Stimulated activated memory B cell treated with anti-CD40 and anti-IgM and Interleukin-4, amounts not matched to agents 10 μg/mL and 1 μg/mL and 100 μg/mL, for 72 hours (primary cell): ENCODE measurements at regions not wholly inside any gene's neighbourhood (a gene's known extent, or its start where the extent isn't known, plus 50 kb on each side); places are given as distances from the start of the nearest gene placed in this dataset.
A peak's percentile ranks its signal among the peaks of the same experiment; 100 is the strongest.

Source experiments
- ATAC-seq: fragments of 150-1000 bp; cut with Tn5 transposase; 2 replicates; pipeline ENCODE4 v1.10.0; 2021
- H3K27ac Mint-ChIP-seq: one replicate; pipeline ENCODE4 v1.8.0; 2022; ENCODE audit warnings: mild to moderate bottlenecking, mixed read lengths
- H3K27me3 Mint-ChIP-seq: one replicate; pipeline ENCODE4 v1.8.0; 2022; ENCODE audit warnings: mixed read lengths
- H3K36me3 Mint-ChIP-seq: one replicate; pipeline ENCODE4 v1.8.0; 2022; ENCODE audit warnings: mixed read lengths
- H3K4me1 Mint-ChIP-seq: one replicate; pipeline ENCODE4 v1.8.0; 2022; ENCODE audit warnings: mixed read lengths
- H3K4me3 Mint-ChIP-seq: one replicate; pipeline ENCODE4 v1.8.0; 2022; ENCODE audit warnings: mild to moderate bottlenecking, moderate library complexity, mixed read lengths
- H3K9me3 Mint-ChIP-seq: one replicate; pipeline ENCODE4 v1.8.0; 2022; ENCODE audit warnings: mixed read lengths

GRCh38 chr20:18983796-18984195, 170.2 kb downstream of the SCP2D1 start:
- no peaks in the 10 kb centered on the region for H3K4me1 Mint-ChIP-seq
- H3K36me3 Mint-ChIP-seq: no peaks in the 10 kb centered on the region

GRCh38 chr20:18984238-18985200, 170.9 kb downstream of the SCP2D1 start:
- H3K4me3 Mint-ChIP-seq: no peak overlapping the region
- H3K9me3 Mint-ChIP-seq: no peaks in the 10 kb centered on the region
- no peaks in the 10 kb centered on the region for H3K36me3 Mint-ChIP-seq
- H3K27me3 Mint-ChIP-seq: peaks cover 9% of the 10 kb centered on the region
- no peaks in the 10 kb centered on the region for H3K4me1 Mint-ChIP-seq
- ATAC-seq: no peak
- no peak overlapping the region for H3K27ac Mint-ChIP-seq

More at GRCh38 chr20:18983796-18984195, 170.2 kb downstream of the SCP2D1 start:
- H3K27me3 Mint-ChIP-seq: peaks cover 9% of the 10 kb centered on the region
- no peak overlapping the region for H3K27ac Mint-ChIP-seq
- no peaks in the 10 kb centered on the region for H3K9me3 Mint-ChIP-seq
- no peak for ATAC-seq
- no peak overlapping the region for H3K4me3 Mint-ChIP-seq

GRCh38 chr20:18985551-18985950, 172.0 kb downstream of the SCP2D1 start:
- H3K27me3 Mint-ChIP-seq: peaks cover 8% of the 10 kb centered on the region

DNA sequence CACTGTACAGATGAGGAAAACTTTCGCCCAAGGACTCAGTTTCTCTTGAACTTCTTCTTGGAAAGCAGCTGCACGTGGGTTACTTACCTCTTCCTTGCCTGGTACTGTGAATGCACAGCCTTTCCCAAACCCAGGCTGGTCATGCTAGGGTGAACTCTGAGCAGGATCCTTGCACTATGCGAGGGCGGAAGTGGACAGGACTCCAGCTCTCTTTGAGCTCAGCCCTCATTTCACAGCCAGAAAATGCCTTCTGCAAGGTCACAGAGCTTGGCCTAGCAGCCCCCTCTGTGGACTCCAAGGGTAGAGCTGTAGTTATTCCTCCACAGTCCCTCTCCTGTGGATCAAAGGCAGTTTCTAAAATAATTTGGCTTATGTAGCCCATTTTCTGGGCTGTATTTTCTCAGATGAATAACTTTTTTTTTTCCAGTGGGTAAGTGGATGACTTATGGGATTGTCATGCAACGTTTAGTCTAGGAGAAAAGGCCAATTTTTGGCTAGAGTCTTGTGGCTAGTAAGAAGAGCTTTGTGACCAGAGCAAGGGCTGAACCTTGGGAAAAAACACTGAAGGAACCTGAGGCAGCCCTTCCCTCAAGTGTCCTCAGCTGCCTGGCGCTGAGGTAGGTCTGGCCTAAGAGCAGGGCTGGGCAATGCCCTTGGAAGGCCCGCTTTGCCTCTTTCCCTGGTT, 172.7 kb downstream of the SCP2D1 start:
- Mint-ChIP-seq H3K27ac (no peak overlapping the region), H3K4me3 (no peak overlapping the region), H3K4me1 (no peaks in the 10 kb centered on the region), H3K27me3 (peaks cover 1% of the 10 kb centered on the region), H3K9me3 (no peaks in the 10 kb centered on the region), H3K36me3 (no peaks in the 10 kb centered on the region)
- no peak for ATAC-seq

More at GRCh38 chr20:18985551-18985950, 172.0 kb downstream of the SCP2D1 start:
- ATAC-seq: no peak
- no peak overlapping the region for H3K27ac Mint-ChIP-seq
- no peaks in the 10 kb centered on the region for H3K4me1 Mint-ChIP-seq
- no peak overlapping the region for H3K4me3 Mint-ChIP-seq
- H3K36me3 Mint-ChIP-seq: no peaks in the 10 kb centered on the region
- no peaks in the 10 kb centered on the region for H3K9me3 Mint-ChIP-seq

- ATAC-seq: no peak
- H3K27ac Mint-ChIP-seq: no peak overlapping the region
- no peak overlapping the region for H3K4me3 Mint-ChIP-seq
- no peaks in the 10 kb centered on the region for H3K36me3 Mint-ChIP-seq
- H3K9me3 Mint-ChIP-seq: no peaks in the 10 kb centered on the region
- H3K4me1 Mint-ChIP-seq: no peaks in the 10 kb centered on the region
- no peaks in the 10 kb centered on the region for H3K27me3 Mint-ChIP-seq
These were observed 173.5 kb downstream of the SCP2D1 start for GRCh38 chr20:18986895-18987580.

DNA sequence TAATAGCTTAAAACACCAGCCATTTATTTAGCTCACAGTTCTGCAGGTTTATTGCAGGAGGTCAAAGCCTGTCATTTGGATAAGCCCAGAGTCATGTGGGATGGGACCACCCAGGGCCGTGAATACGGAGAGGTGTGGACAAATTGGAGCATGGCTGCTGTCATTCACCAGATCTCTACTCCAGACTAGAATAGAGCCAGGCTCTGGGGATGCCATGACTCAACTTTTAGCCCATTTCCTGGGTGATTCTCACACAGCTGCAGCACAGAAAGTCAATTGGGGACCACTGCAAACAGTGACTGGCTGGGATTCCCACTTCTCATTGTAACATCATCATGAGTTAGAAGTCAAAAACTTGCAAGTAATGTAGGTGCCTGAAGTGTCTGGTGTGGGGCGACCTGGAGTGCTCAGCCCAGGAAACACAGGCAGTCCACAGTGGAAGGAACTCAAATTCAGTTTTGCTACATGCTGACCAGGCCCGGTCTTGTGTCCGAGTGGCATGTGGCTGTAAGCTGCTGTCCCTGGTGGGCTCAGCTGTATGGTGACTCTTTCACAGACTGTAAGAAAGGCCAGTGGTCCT, 174.3 kb downstream of the SCP2D1 start:
- Mint-ChIP-seq H3K9me3 (peaks cover 3% of the 10 kb centered on the region), H3K4me3 (no peak overlapping the region), H3K27me3 (no peaks in the 10 kb centered on the region), H3K27ac (no peak overlapping the region), H3K4me1 (no peaks in the 10 kb centered on the region), H3K36me3 (no peaks in the 10 kb centered on the region)
- ATAC-seq: no peak

- ATAC-seq: no peak
- Mint-ChIP-seq H3K27ac (no peak overlapping the region), H3K9me3 (peaks cover 8% of the 10 kb centered on the region), H3K4me3 (no peak overlapping the region), H3K4me1 (no peaks in the 10 kb centered on the region), H3K36me3 (no peaks in the 10 kb centered on the region), H3K27me3 (no peaks in the 10 kb centered on the region)
These were observed 175.1 kb downstream of the SCP2D1 start for GRCh38 chr20:18988701-18989100.

GRCh38 chr20:18989736-18990474, 176.3 kb downstream of the SCP2D1 start:
- H3K9me3 Mint-ChIP-seq: peaks cover 8% of the 10 kb centered on the region
- ATAC-seq: no peak

GRCh38 chr20:18991012-18991411, 177.4 kb downstream of the SCP2D1 start:
- no peaks in the 10 kb centered on the region for H3K36me3 Mint-ChIP-seq
- no peak overlapping the region for H3K4me3 Mint-ChIP-seq
- H3K4me1 Mint-ChIP-seq: no peaks in the 10 kb centered on the region
- no peak for ATAC-seq
- peaks cover 9% of the 10 kb centered on the region for H3K27me3 Mint-ChIP-seq
- H3K27ac Mint-ChIP-seq: no peak overlapping the region
- peaks cover 8% of the 10 kb centered on the region for H3K9me3 Mint-ChIP-seq

More at GRCh38 chr20:18989736-18990474, 176.3 kb downstream of the SCP2D1 start:
- H3K27me3 Mint-ChIP-seq: peaks cover 6% of the 10 kb centered on the region
- no peak overlapping the region for H3K4me3 Mint-ChIP-seq
- no peaks in the 10 kb centered on the region for H3K36me3 Mint-ChIP-seq
- no peak overlapping the region for H3K27ac Mint-ChIP-seq
- H3K4me1 Mint-ChIP-seq: no peaks in the 10 kb centered on the region

DNA sequence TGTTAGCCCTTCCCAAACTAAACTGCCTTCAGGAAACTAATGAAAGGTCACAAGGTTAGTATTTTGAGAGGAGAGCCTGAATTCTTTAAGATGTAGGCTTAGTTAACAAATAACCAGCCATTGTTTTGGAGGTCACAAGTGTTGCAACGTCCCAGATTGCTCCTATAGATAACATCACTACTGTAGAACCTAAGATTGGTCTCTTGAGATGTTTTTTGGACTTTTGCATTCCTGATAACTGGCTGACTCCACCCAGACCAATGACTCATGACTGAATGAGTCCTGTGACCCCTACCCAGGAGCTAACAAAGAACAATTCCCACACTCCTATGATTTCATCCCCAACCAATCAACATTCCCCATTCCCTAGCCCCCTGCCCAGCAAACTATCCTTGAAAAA, 178.8 kb downstream of the SCP2D1 start:
- no peak overlapping the region for H3K27ac Mint-ChIP-seq
- no peaks in the 10 kb centered on the region for H3K36me3 Mint-ChIP-seq
- H3K27me3 Mint-ChIP-seq: peaks cover 9% of the 10 kb centered on the region

DNA sequence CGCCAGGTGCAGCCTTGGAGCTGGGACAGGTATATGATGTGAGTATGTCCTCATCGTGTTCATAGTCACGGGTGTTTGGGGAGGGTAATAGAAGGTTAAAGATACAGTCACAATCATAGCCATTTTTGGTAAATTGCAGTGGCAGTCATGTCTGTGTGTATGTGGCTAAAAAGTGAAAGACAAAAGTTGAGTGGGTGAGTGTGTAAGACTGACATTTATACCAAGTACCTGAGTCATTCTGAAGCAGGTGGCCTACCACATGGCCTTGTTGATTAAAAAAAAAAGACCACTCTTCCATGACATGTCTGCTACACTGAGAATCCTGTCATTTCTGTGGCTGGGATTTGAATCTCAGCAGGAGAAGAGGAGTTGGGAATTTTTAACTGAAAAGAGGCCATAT, 181.9 kb downstream of the SCP2D1 start:
- no peak overlapping the region for H3K27ac Mint-ChIP-seq
- no peak overlapping the region for H3K4me3 Mint-ChIP-seq
- no peak for ATAC-seq
- H3K4me1 Mint-ChIP-seq: no peaks in the 10 kb centered on the region
- H3K27me3 Mint-ChIP-seq: peaks cover 9% of the 10 kb centered on the region
- no peaks in the 10 kb centered on the region for H3K36me3 Mint-ChIP-seq
- peaks cover 11% of the 10 kb centered on the region for H3K9me3 Mint-ChIP-seq

More for the DNA sequence above, 178.8 kb downstream of the SCP2D1 start:
- Mint-ChIP-seq H3K4me1 (no peaks in the 10 kb centered on the region), H3K4me3 (no peak overlapping the region), H3K9me3 (peaks cover 11% of the 10 kb centered on the region)
- ATAC-seq: no peak

GRCh38 chr20:18999086-18999485, 185.5 kb downstream of the SCP2D1 start:
- Mint-ChIP-seq H3K4me1 (no peaks in the 10 kb centered on the region), H3K27me3 (peaks cover 9% of the 10 kb centered on the region), H3K36me3 (no peaks in the 10 kb centered on the region), H3K27ac (no peak overlapping the region), H3K9me3 (peaks cover 3% of the 10 kb centered on the region), H3K4me3 (no peak overlapping the region)
- no peak for ATAC-seq

GRCh38 chr20:19000078-19000477, 186.5 kb downstream of the SCP2D1 start:
- Mint-ChIP-seq H3K27me3 (peaks cover 11% of the 10 kb centered on the region), H3K36me3 (no peaks in the 10 kb centered on the region), H3K4me3 (no peak overlapping the region), H3K9me3 (peaks cover 3% of the 10 kb centered on the region), H3K27ac (no peak overlapping the region), H3K4me1 (no peaks in the 10 kb centered on the region)
- peak; percentile 17 for ATAC-seq

DNA sequence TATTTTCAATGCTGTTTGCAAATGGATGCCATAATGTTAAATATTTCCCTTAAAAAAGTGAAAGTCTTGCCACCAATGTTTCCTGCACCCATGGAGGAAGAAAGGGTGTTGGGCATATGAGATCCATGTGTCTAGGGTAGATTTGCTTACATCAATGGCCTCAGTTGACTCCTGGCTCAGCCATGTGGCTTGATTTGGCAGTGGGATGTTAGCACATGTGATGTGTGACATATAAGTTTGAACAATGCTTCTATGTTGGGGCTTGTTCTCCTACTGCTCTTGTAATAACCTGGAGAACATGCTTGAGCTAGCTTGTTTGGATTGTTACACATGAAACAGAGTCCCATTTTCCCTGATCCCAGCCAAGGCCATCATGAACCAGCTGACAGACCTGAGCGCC, 187.6 kb downstream of the SCP2D1 start:
- H3K4me3 Mint-ChIP-seq: no peak overlapping the region
- no peak for ATAC-seq
- peaks cover 18% of the 10 kb centered on the region for H3K27me3 Mint-ChIP-seq
- no peaks in the 10 kb centered on the region for H3K36me3 Mint-ChIP-seq
- peaks cover under 1% of the 10 kb centered on the region for H3K9me3 Mint-ChIP-seq
- H3K27ac Mint-ChIP-seq: no peak overlapping the region
- no peaks in the 10 kb centered on the region for H3K4me1 Mint-ChIP-seq
